Breast epithelium (tissue), 4 donors: ENCODE measurements at regions not wholly inside any gene's neighbourhood (a gene's known extent, or its start where the extent isn't known, plus 50 kb on each side); places are given as distances from the start of the nearest gene placed in this dataset.

Experiments
- DNase-seq, 2 donors: peaks; one replicate each; pipeline ENCODE4 v3.0.0-alpha.2; 2019; ENCODE audit warnings: low spot score in 2 of 2
- H3K27ac ChIP-seq, 2 donors: fragments of 200-600 bp; sonication (generic) in 1 of 2; one replicate each; pipeline ENCODE4 v1.5.1; 2016 to 2019; ENCODE audit warnings: mild to moderate bottlenecking in 1 of 2
- H3K27me3 ChIP-seq, 2 donors: fragments of 200-600 bp; sonication (generic) in 1 of 2; one replicate each; pipeline versions ENCODE4 v1.5.1 to v1.6.0; 2017 to 2019; ENCODE audit warnings: control low read depth in 1 of 2, mild to moderate bottlenecking in 1 of 2
- H3K36me3 ChIP-seq: fragments of 200-600 bp; one replicate; pipeline ENCODE4 v1.5.1; 2019
- H3K4me1 ChIP-seq, 2 donors: fragments of 200-600 bp; sonication (generic); one replicate each; pipeline ENCODE4 v1.5.1; 2016 to 2019; ENCODE audit warnings: control low read depth in 1 of 2
- H3K4me3 ChIP-seq, 3 donors: fragments of 200-600 bp; sonication (generic); 1 replicate in 2 of 3; 2 replicates in 1 of 3; pipeline ENCODE4 v1.5.1; 2016 to 2019; ENCODE audit warnings: mild to moderate bottlenecking in 3 of 3, moderate library complexity in 2 of 3
- H3K9me3 ChIP-seq, 2 donors: fragments of 200-600 bp; sonication (generic) in 1 of 2; one replicate each; pipeline ENCODE4 v1.5.1; 2016 to 2019; ENCODE audit warnings: control low read depth in 1 of 2
- POLR2A ChIP-seq: fragments of 450-650 bp; IDR thresholded peaks from one replicate; pipeline ENCODE4 v1.6.1; 2016; ENCODE audit warnings: antibody characterized with exemption, mild to moderate bottlenecking, moderate library complexity
- POLR2AphosphoS5 ChIP-seq, 3 donors: sonication (generic); formaldehyde crosslinking; IDR thresholded peaks; one replicate each; pipeline ENCODE4 v1.6.1; 2017; ENCODE audit warnings: antibody characterized with exemption in 3 of 3
- intact Hi-C: fragments of 100-400 bp; cut with DNase I; formaldehyde crosslinking; loops from one replicate; pipeline ENCODE4 v1.15.1; 2023; ENCODE audit warnings: low total_unique reads
- TF ChIP-seq, protein P1 (sequence below), 3 donors: fragments of 450-650 bp; IDR thresholded peaks; one replicate each; pipeline ENCODE4 v1.5.1; 2016 to 2017; ENCODE audit warnings: antibody characterized with exemption in 3 of 3, mild to moderate bottlenecking in 3 of 3, moderate library complexity in 3 of 3

DNA sequence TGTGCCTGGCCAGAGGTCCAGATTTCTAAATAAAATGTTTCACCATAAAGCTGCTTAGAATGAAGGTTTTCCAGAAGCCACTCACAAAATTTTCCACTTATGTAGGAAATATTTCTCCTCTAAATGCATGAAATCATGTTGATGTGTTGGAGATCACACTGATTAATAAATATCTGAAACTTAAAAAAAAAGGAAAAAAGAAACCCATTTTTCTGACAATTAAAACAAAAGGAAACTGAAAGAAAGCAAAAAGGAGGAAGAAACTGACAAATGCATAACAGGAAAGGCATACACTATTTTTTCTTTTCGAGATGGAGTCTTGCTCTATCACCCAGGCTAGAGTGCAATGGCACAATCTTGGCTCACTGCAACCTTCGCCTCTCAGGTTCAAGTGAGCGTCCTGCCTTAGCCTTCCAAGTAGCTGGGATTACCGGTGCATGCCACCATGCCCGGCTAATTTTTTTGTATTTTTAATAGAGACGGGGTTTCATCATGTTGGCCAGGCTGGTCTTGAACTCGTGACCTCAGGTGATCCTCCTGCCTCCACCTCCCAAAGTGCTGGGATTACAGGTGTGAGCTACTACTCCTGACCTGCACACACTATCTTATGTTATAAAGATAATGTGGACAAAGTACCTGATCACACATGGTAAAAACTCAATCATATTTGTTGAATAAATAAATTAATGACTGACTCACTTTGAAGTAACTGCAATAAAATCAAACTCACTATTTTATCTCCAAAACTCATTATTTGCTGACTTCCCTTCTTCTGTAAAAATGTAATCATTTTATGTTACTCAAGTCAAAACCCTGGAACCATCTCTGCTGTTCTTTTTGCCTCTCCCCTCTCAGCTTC, 149.8 kb upstream of the NR5A2 start:
- no peak for DNase-seq
- Histone ChIP-seq H3K27ac (no peak overlapping the region), H3K4me3 (no peak overlapping the region), H3K27me3 (no peaks in the 10 kb centered on the region), H3K36me3 (no peaks in the 10 kb centered on the region), H3K4me1 (no peaks in the 10 kb centered on the region), H3K9me3 (no peaks in the 10 kb centered on the region)
- TF ChIP-seq POLR2A (no peak), POLR2AphosphoS5 (IDR thresholded peaks at IDR 0.05) (no peak)
- TF ChIP-seq, protein P1, sequence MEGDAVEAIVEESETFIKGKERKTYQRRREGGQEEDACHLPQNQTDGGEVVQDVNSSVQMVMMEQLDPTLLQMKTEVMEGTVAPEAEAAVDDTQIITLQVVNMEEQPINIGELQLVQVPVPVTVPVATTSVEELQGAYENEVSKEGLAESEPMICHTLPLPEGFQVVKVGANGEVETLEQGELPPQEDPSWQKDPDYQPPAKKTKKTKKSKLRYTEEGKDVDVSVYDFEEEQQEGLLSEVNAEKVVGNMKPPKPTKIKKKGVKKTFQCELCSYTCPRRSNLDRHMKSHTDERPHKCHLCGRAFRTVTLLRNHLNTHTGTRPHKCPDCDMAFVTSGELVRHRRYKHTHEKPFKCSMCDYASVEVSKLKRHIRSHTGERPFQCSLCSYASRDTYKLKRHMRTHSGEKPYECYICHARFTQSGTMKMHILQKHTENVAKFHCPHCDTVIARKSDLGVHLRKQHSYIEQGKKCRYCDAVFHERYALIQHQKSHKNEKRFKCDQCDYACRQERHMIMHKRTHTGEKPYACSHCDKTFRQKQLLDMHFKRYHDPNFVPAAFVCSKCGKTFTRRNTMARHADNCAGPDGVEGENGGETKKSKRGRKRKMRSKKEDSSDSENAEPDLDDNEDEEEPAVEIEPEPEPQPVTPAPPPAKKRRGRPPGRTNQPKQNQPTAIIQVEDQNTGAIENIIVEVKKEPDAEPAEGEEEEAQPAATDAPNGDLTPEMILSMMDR (IDR thresholded peaks at IDR 0.05), result no peak
- intact Hi-C loops, result no loop called here

DNA sequence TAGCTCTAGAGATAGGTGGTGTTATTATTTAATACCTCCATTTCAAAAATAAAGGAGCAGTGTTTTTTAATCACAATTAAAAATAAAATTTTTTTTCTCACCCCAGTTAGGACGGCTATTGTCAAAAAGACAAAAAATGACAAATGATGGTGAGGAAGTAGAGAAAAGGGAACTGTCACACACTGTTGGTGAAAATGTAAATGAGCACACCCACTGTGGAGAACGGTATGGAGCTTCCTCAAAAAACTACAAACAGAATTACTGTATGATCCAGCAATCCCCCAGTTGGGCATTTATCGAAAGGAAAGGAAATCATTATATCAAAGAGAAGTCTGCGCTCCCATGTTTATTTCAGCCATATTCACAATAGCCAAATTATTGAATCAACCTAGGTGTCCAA, 148.7 kb upstream of the NR5A2 start:
- intact Hi-C loops, result no loop called here
- H3K36me3 ChIP-seq, result no peaks in the 10 kb centered on the region
- H3K4me1 ChIP-seq, result no peaks in the 10 kb centered on the region
- DNase-seq, result no peak
- H3K27ac ChIP-seq, result no peak overlapping the region
- TF ChIP-seq POLR2AphosphoS5 (IDR thresholded peaks at IDR 0.05) (no peak), POLR2A (no peak)
- TF ChIP-seq, protein P1 (IDR thresholded peaks at IDR 0.05), result no peak
- H3K27me3 ChIP-seq, result no peaks in the 10 kb centered on the region
- H3K4me3 ChIP-seq, result no peak overlapping the region
- H3K9me3 ChIP-seq, result no peaks in the 10 kb centered on the region

DNA sequence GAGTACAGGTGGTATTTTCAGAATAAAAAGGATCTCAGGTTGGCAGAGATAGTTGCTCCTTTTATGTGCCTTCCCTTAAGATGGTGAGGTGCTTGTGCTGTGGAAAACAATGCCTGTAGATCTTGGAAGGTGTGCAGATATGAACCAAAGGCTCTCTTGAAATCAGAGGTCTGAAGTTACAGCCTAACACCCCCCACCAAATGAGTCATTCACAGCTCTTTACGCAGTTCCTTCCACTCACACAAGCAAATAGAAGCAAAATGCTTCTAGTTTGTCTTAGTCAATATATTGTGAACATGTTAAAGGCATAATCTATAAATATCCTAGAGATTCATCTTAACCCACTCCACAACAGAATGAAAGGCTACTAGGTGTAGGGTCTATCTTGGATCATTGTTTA, 128.9 kb upstream of the NR5A2 start:
- Histone ChIP-seq H3K27me3 (no peaks in the 10 kb centered on the region), H3K27ac (no peak overlapping the region), H3K4me1 (no peaks in the 10 kb centered on the region), H3K4me3 (no peak overlapping the region), H3K9me3 (no peaks in the 10 kb centered on the region), H3K36me3 (no peaks in the 10 kb centered on the region)
- no peak for DNase-seq
- intact Hi-C loops, result no loop called here
- TF ChIP-seq POLR2AphosphoS5 (IDR thresholded peaks at IDR 0.05) (no peak), POLR2A (no peak)
- TF ChIP-seq, protein P1 (IDR thresholded peaks at IDR 0.05), result no peak

DNA sequence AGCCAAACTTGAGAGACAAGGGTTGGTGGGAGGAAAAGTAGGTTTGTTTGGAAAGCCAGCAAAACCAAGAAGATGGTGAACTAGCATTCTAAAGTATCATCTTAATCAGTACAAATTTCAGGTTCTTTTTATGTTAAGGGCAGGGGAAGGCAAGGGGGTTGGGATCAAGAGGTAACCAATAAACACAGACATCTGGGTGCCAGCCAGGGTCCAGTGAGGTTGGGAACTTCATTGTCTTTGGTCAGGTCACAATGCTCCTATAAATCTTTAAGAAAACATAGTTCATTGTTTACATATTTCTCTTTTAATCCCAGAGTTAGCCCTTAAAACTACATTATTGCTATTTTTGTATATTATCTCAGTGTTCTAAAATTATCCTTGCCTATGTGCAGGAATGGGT, 126.2 kb upstream of the NR5A2 start:
- Histone ChIP-seq H3K4me1 (no peaks in the 10 kb centered on the region), H3K27me3 (no peaks in the 10 kb centered on the region), H3K27ac (no peak overlapping the region), H3K9me3 (no peaks in the 10 kb centered on the region), H3K36me3 (no peaks in the 10 kb centered on the region), H3K4me3 (no peak overlapping the region)
- DNase-seq, result no peak
- intact Hi-C loops, result no loop called here
- no peak for TF ChIP-seq POLR2A
- TF ChIP-seq, protein P1 (IDR thresholded peaks at IDR 0.05), result no peak
- no peak for TF ChIP-seq POLR2AphosphoS5 (IDR thresholded peaks at IDR 0.05)

DNA sequence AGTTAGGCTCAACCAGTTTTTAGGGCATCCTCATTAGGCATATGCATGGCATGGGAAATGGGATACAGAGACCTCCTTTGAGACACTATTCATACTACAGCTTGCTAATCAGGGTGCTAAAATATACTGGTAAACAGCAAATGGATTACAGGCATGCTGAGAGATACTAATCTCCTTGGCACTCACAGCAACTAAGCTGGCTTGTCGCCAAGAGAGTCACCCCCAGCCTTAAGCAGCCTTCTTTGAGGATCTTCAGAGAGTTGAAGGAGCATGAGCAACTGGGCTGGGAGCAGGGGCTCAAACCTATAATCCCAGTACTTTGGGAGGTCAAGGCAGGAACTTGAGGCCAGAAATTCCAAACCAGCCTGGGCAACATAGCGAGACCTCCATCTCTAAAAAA, 120.1 kb upstream of the NR5A2 start:
- intact Hi-C loops, result no loop called here
- TF ChIP-seq POLR2AphosphoS5 (IDR thresholded peaks at IDR 0.05), result no peak
- TF ChIP-seq POLR2A, result no peak
- TF ChIP-seq, protein P1 (IDR thresholded peaks at IDR 0.05), result no peak

More for the DNA sequence above, 120.1 kb upstream of the NR5A2 start:
- DNase-seq, result no peak
- Histone ChIP-seq H3K27me3 (no peaks in the 10 kb centered on the region), H3K27ac (no peak overlapping the region), H3K9me3 (no peaks in the 10 kb centered on the region), H3K36me3 (no peaks in the 10 kb centered on the region), H3K4me1 (no peaks in the 10 kb centered on the region), H3K4me3 (no peak overlapping the region)
